GM18505 (cell line): ENCODE measurements at regions not wholly inside any gene's neighbourhood (a gene's known extent, or its start where the extent isn't known, plus 50 kb on each side); places are given as distances from the start of the nearest gene placed in this dataset.

ENCODE experiments used
- ATAC-seq: cut with Tn5 transposase; IDR thresholded peaks from one replicate; pipeline ENCODE4 v1.9.1; 2021; ENCODE audit not compliant: unreplicated experiment
- POLR2A ChIP-seq: IDR thresholded peaks from 4 replicates; pipeline ENCODE4 v1.6.1; 2011; ENCODE audit warnings: borderline replicate concordance; ENCODE audit not compliant: insufficient read depth, insufficient read length; ENCODE audit errors: extremely low read depth

DNA sequence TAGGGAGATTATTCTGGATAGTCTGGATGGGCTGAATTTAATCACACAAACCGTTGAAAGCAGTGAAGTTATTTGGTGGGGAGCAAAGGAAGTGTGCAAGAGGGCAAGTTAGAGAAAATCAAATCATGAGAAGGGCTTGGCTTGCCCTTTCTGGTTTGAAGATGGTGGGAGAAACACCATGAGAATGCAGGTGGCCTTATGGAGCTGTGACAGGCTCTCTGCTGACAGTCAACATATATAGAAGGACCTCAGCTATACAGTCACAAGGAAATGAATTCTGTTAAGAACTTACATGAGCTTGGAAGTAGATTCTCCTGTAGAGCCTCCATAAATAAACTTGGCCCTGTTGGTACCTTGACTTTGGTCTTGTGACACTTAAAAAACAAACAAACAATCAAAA is 72.3 kb downstream of the GMNC start:
- TF ChIP-seq POLR2A = no peak
- ATAC-seq = no peak

- no peak for ATAC-seq
- no peak for TF ChIP-seq POLR2A
Observed at GRCh38 chr3:190786898-190787297, 75.6 kb downstream of the GMNC start.

DNA sequence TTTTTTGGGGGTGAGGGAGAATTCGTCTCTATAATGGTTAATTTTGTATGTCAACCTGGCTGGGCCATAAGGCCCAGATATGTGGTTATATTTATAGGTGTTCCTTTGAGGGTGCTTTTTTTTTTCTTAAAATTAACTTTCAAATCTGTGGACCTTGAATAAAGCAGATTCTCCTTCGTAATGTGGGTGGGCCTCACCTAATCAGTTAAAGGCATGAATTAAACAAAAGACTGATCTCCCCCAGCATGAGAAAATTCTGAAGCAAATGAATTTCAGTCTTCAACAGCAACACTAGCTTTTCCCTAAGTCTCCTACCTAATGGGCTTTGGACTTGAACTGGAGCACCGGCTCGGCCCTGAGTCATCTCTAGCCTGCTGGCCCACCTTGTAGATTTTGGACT is 77.4 kb downstream of the GMNC start:
- no peak for TF ChIP-seq POLR2A
- no peak for ATAC-seq

GRCh38 chr3:190780524-190780923 is 82.0 kb downstream of the GMNC start:
- ATAC-seq = no peak
- no peak for TF ChIP-seq POLR2A

GRCh38 chr3:190774633-190775032 is 87.9 kb downstream of the GMNC start:
- no peak for ATAC-seq
- TF ChIP-seq POLR2A = no peak

DNA sequence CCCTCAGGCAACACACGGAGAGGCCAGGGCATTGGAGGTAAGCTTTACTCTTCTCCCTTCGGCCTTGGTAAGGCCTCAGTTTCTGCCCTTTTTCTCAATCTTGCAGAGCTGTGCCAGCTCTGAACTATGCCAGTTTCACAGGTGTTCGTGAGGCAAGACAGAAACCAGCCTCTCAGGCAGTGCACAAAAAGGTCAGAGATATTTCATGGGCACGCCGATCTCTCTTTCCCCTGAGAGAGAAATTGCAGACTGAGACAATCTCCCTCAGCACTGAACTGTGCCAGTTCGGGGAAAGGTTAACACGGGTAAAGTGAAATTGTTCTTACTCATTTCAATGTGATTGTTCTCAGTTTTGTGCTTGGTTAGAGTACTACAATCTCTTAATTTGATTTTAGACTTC is 88.5 kb downstream of the GMNC start:
- TF ChIP-seq POLR2A = no peak
- no peak for ATAC-seq

DNA sequence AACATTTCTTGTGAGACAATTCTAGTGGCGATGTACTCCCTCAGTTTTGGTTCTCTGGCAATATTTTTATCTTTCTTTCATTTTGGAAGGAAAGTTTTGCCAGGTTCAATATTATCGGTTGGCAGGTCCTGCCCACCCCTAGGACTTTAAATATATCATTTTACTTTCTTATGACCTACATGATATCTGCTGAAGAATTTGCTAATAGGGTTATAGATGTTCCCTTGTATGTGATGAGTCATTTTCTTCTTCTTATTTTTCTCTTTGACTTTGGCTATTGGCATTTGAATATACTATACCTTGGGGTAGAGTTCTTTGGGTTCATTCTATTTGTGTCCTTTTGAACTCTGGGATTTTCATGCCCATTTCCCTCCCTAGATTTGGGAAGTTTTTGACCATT is 89.7 kb downstream of the GMNC start:
- TF ChIP-seq POLR2A = no peak
- ATAC-seq = no peak

- TF ChIP-seq POLR2A = no peak
- ATAC-seq = no peak
Observed at GRCh38 chr3:190768891-190769290, 93.6 kb downstream of the GMNC start.

DNA sequence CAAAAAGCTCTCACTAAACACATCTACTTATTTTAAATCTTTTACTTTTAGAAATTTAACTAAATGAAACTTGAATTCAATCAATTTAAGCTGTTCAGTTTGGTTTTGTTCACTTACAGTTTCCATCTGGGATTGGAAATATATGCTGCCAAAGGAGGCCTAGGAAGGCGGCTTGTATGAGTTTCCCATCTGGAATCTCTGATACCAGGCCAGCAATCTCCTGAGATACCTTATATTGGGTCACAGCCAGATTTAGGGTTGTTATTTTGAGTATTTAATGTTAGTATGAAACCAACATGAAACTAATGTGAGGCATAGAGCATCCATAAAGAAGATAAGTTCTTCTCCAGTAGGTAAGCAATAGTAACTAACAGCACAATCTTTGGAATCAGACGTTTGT is 94.6 kb downstream of the GMNC start:
- TF ChIP-seq POLR2A = no peak

GRCh38 chr3:190764231-190765134 is 98.0 kb downstream of the GMNC start:
- no peak for TF ChIP-seq POLR2A
- no peak for ATAC-seq

More for the DNA sequence above, 94.6 kb downstream of the GMNC start:
- no peak for ATAC-seq

DNA sequence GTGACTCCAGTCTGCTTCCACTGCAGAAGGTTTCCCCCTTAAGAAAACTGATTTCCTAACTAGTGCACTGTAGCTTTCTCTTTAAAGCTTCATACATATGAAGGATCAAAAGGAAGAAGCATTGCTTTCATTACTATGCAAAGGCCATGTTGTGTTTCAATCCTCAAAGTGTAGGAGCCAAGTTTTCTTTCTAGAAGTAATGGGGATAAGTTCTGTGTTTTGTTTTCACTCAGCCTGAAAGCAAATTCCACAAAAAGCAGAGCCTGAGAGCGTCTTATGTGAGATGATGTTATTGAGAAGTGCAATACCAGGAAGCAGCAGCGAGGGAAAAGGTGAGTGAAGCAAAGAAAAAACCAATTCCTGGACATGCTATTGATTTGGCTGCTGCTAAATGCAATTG is 99.7 kb downstream of the GMNC start:
- no peak for TF ChIP-seq POLR2A
- ATAC-seq = no peak

GRCh38 chr3:190747571-190747970 is 114.9 kb downstream of the GMNC start:
- TF ChIP-seq POLR2A = no peak
- ATAC-seq = no peak

DNA sequence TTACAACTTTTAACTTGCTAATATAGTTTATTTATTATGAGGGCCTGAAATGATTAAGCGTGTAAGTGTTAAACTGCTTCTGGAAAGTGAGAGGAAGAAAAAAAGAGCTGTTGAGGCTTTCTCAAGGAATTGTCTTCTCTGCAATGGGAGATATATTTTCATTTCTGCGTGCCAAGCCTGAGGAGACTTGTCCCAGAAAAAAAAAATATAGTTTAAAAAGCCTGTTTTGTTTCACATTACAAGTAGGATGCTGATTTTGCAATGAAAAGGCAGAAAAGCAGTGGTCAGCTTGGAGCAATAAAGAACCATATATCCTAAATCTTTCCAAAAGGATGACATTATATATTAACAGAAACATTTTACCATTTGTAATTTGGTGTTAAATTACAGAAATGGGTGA is 115.5 kb downstream of the GMNC start:
- no peak for ATAC-seq
- TF ChIP-seq POLR2A = no peak

DNA sequence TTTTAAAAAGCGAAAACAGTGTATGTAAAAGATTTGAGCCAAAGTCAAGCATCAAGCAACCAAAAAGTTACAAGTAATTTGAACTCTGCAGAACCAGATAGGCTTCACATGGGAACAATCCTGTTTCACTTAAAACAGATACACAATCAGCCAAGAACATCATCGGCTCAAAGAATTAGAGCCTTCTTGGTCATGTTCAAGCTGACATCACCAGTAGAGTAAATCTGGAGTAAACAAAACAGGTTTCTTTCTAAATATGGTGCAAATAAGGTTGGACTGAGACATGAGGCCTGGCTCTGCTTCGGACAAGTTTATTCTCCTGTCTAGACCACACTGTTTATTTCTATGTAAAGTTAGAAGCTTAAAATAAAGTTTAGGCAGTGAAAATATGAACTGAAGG is 116.0 kb downstream of the GMNC start:
- no peak for TF ChIP-seq POLR2A
- ATAC-seq = no peak

GRCh38 chr3:190741788-190742187 is 120.7 kb downstream of the GMNC start:
- ATAC-seq = no peak
- TF ChIP-seq POLR2A = no peak

- no peak for ATAC-seq
- no peak for TF ChIP-seq POLR2A
Observed at GRCh38 chr3:190739641-190740185, 122.8 kb downstream of the GMNC start.
